SU-DHL-6 (cell line): ENCODE measurements at regions not wholly inside any gene's neighbourhood (a gene's known extent, or its start where the extent isn't known, plus 50 kb on each side); places are given as distances from the start of the nearest gene placed in this dataset.

Source experiments
- H2AFZ ChIP-seq: fragments of 200-600 bp; sonication (generic); 2 replicates; pipeline ENCODE4 v1.6.1; 2014; ENCODE audit warnings: low read depth, mild to moderate bottlenecking, moderate library complexity, mixed read lengths, antibody characterized with exemption, low read length; ENCODE audit not compliant: severe bottlenecking
- H3F3A ChIP-seq: fragments of 200-600 bp; shearing (Covaris generic); 2 replicates; pipeline ENCODE4 v1.6.0; 2016; ENCODE audit warnings: antibody characterized with exemption, mild to moderate bottlenecking; ENCODE audit not compliant: insufficient read depth
- H3K27ac ChIP-seq: fragments of 200-600 bp; sonication (generic); 2 replicates; pipeline ENCODE4 v1.5.1; 2016; ENCODE audit warnings: low read depth, mild to moderate bottlenecking, low read length, moderate library complexity, mixed read lengths
- H3K27me3 ChIP-seq: fragments of 200-600 bp; sonication (generic), shearing (Covaris generic); 2 replicates; pipeline ENCODE4 v1.6.0; 2014; ENCODE audit warnings: mild to moderate bottlenecking, low read length
- H3K36me3 ChIP-seq: fragments of 200-600 bp; sonication (generic); 2 replicates; pipeline ENCODE4 v1.6.1; 2014; ENCODE audit warnings: mild to moderate bottlenecking, low read length, mixed read lengths
- H3K4me2 ChIP-seq: fragments of 300-600, 200-600 bp; shearing (Covaris generic), sonication (generic); 2 replicates; pipeline ENCODE4 v1.6.0; 2014; ENCODE audit warnings: low read length, low read depth, mild to moderate bottlenecking; ENCODE audit not compliant: poor library complexity, severe bottlenecking
- H3K4me3 ChIP-seq: fragments of 200-600 bp; sonication (generic); 2 replicates; pipeline ENCODE4 v1.5.1; 2014; ENCODE audit warnings: antibody characterized with exemption, low read length, mild to moderate bottlenecking, mixed read lengths; ENCODE audit not compliant: insufficient read depth, poor library complexity, severe bottlenecking
- H3K79me2 ChIP-seq: fragments of 200-600 bp; sonication (generic); 2 replicates; pipeline ENCODE4 v1.6.1; 2014; ENCODE audit warnings: mild to moderate bottlenecking, low read length, moderate library complexity; ENCODE audit not compliant: insufficient read depth
- H3K9ac ChIP-seq: fragments of 200-600 bp; sonication (generic); 2 replicates; pipeline ENCODE4 v1.7.0; 2014; ENCODE audit warnings: mild to moderate bottlenecking, low read length
- H3K9me2 ChIP-seq: fragments of 200-600 bp; sonication (generic); replicated peaks from 2 replicates; pipeline ENCODE4 v1.6.1; 2014; ENCODE audit warnings: low read length; ENCODE audit not compliant: insufficient read depth
- H3K9me3 ChIP-seq: fragments of 200-600 bp; sonication (generic); 2 replicates; pipeline ENCODE4 v1.6.1; 2014; ENCODE audit warnings: low read length, mixed read lengths; ENCODE audit not compliant: insufficient read depth
- H4K20me1 ChIP-seq: fragments of 200-600 bp; sonication (generic); 2 replicates; pipeline ENCODE4 v1.6.1; 2014; ENCODE audit warnings: low read depth, mild to moderate bottlenecking, antibody characterized with exemption, low read length, moderate library complexity, mixed read lengths
- EZH2phosphoT487 ChIP-seq: fragments of 200-600 bp; sonication (generic), shearing (Covaris generic); conservative IDR thresholded peaks from 2 replicates; pipeline ENCODE4 v1.6.1; 2018; ENCODE audit warnings: mild to moderate bottlenecking, antibody characterized with exemption, low read length, moderate library complexity, mixed read lengths
- TF ChIP-seq, protein P1 (sequence below): fragments of 200-600 bp; sonication (generic); IDR thresholded peaks from one replicate; pipeline ENCODE4 v1.5.1; 2017; ENCODE audit warnings: antibody characterized with exemption, mild to moderate bottlenecking, low read length, moderate library complexity; ENCODE audit not compliant: insufficient read depth, poor library complexity, severe bottlenecking

GRCh38 chr12:84416626-84417025 lies 496.0 kb downstream of the SLC6A15 start:
- Histone ChIP-seq H3K9me2 (no peaks in the 10 kb centered on the region), H3K79me2 (no peaks in the 10 kb centered on the region), H3K9ac (no peak overlapping the region), H4K20me1 (no peaks in the 10 kb centered on the region), H2AFZ (no peak overlapping the region), H3K27me3 (no peaks in the 10 kb centered on the region), H3K36me3 (no peaks in the 10 kb centered on the region), H3K4me2 (no peak overlapping the region), H3K9me3 (no peaks in the 10 kb centered on the region; the same call in 1 of the 2 replicates), H3K27ac (no peak overlapping the region), H3F3A (no peaks in the 10 kb centered on the region), H3K4me3 (no peak overlapping the region)
- TF ChIP-seq, protein P1, sequence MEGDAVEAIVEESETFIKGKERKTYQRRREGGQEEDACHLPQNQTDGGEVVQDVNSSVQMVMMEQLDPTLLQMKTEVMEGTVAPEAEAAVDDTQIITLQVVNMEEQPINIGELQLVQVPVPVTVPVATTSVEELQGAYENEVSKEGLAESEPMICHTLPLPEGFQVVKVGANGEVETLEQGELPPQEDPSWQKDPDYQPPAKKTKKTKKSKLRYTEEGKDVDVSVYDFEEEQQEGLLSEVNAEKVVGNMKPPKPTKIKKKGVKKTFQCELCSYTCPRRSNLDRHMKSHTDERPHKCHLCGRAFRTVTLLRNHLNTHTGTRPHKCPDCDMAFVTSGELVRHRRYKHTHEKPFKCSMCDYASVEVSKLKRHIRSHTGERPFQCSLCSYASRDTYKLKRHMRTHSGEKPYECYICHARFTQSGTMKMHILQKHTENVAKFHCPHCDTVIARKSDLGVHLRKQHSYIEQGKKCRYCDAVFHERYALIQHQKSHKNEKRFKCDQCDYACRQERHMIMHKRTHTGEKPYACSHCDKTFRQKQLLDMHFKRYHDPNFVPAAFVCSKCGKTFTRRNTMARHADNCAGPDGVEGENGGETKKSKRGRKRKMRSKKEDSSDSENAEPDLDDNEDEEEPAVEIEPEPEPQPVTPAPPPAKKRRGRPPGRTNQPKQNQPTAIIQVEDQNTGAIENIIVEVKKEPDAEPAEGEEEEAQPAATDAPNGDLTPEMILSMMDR = no peak
- TF ChIP-seq EZH2phosphoT487 = no peak

GRCh38 chr12:84415946-84416345 lies 496.7 kb downstream of the SLC6A15 start:
- no peaks in the 10 kb centered on the region for H3K27me3 ChIP-seq
- no peak overlapping the region for H3K4me2 ChIP-seq
- H3K79me2 ChIP-seq = no peaks in the 10 kb centered on the region
- TF ChIP-seq, protein P1 = no peak
- no peak for TF ChIP-seq EZH2phosphoT487
- H3K9me3 ChIP-seq = no peaks in the 10 kb centered on the region; the same call in 1 of the 2 replicates
- H2AFZ ChIP-seq = no peak overlapping the region
- H4K20me1 ChIP-seq = no peaks in the 10 kb centered on the region
- no peaks in the 10 kb centered on the region for H3K9me2 ChIP-seq
- H3K9ac ChIP-seq = no peak overlapping the region
- no peaks in the 10 kb centered on the region for H3F3A ChIP-seq
- no peak overlapping the region for H3K27ac ChIP-seq
- H3K36me3 ChIP-seq = no peaks in the 10 kb centered on the region
- no peak overlapping the region for H3K4me3 ChIP-seq

- no peaks in the 10 kb centered on the region for H3K36me3 ChIP-seq
- no peak overlapping the region for H3K9ac ChIP-seq
- TF ChIP-seq, protein P1 = no peak
- no peak overlapping the region for H3K4me3 ChIP-seq
- no peaks in the 10 kb centered on the region for H3K27me3 ChIP-seq
- no peak overlapping the region for H3K27ac ChIP-seq
- no peak overlapping the region for H3K4me2 ChIP-seq
- H3K79me2 ChIP-seq = no peaks in the 10 kb centered on the region
- H3F3A ChIP-seq = no peaks in the 10 kb centered on the region
- H3K9me3 ChIP-seq = no peaks in the 10 kb centered on the region; the same call in 1 of the 2 replicates
- H4K20me1 ChIP-seq = no peaks in the 10 kb centered on the region
- no peak overlapping the region for H2AFZ ChIP-seq
- no peaks in the 10 kb centered on the region for H3K9me2 ChIP-seq
Measured at GRCh38 chr12:84413656-84414055, 498.9 kb downstream of the SLC6A15 start.
